Gastrocnemius medialis (tissue), 4 donors: ENCODE measurements at regions not wholly inside any gene's neighbourhood (a gene's known extent, or its start where the extent isn't known, plus 50 kb on each side); places are given as distances from the start of the nearest gene placed in this dataset.

Source experiments
- ATAC-seq, 2 donors: fragments of 150-250 bp; one replicate each; pipeline ENCODE4 v1.9.1; 2016
- DNase-seq, 2 donors: peaks; one replicate each; pipeline ENCODE4 v3.0.0-alpha.2; 2019
- H3K27ac ChIP-seq, 4 donors: fragments of 200-600 bp; sonication (generic); 1 replicate in 1 of 4; 2 replicates in 3 of 4; pipeline ENCODE4 v1.5.1; 2016 to 2018; ENCODE audit warnings: mild to moderate bottlenecking in 2 of 4, moderate library complexity in 1 of 4
- H3K27me3 ChIP-seq, 3 donors: fragments of 200-600 bp; sonication (generic) in 2 of 3; 1 replicate in 1 of 3; 2 replicates in 2 of 3; pipeline versions ENCODE4 v1.5.1 to v1.6.0; 2016 to 2019; ENCODE audit warnings: mild to moderate bottlenecking in 1 of 3, moderate library complexity in 1 of 3
- H3K36me3 ChIP-seq, 2 donors: fragments of 200-600 bp; sonication (generic) in 1 of 2; one replicate each; pipeline ENCODE4 v1.5.1; 2017 to 2018
- H3K4me1 ChIP-seq, 2 donors: fragments of 200-600 bp; sonication (generic) in 1 of 2; one replicate each; pipeline ENCODE4 v1.5.1; 2016 to 2017; ENCODE audit warnings: mild to moderate bottlenecking in 2 of 2
- H3K4me3 ChIP-seq, 4 donors: fragments of 200-600 bp; sonication (generic) in 3 of 4; 1 replicate in 1 of 4; 2 replicates in 3 of 4; pipeline ENCODE4 v1.5.1; 2016 to 2019; ENCODE audit warnings: mild to moderate bottlenecking in 2 of 4
- H3K9me3 ChIP-seq, 3 donors: fragments of 200-600 bp; sonication (generic) in 2 of 3; 1 replicate in 1 of 3; 2 replicates in 2 of 3; pipeline ENCODE4 v1.5.1; 2016 to 2019
- CTCF ChIP-seq, 5 experiments: fragments of 450-650 bp in 3 of 5; fragments of 200-600 bp in 2 of 5; sonication (generic) in 2 of 5; IDR thresholded peaks in 4 of 5; conservative IDR thresholded peaks in 1 of 5; 1 replicate in 4 of 5; 2 replicates in 1 of 5; pipeline ENCODE4 v1.5.1; 2016 to 2019; ENCODE audit warnings: antibody characterized with exemption in 5 of 5, mild to moderate bottlenecking in 3 of 5, moderate library complexity in 3 of 5
- POLR2A ChIP-seq, 2 donors: fragments of 450-650 bp; IDR thresholded peaks; one replicate each; pipeline ENCODE4 v1.6.1; 2017; ENCODE audit warnings: antibody characterized with exemption in 2 of 2, mild to moderate bottlenecking in 2 of 2, moderate library complexity in 2 of 2
- in situ Hi-C, 4 donors: fragments of 200-750 bp; cut with MboI; loops; one replicate each; pipeline versions ENCODE4 v1.15.0 to v1.8.0; 2017; ENCODE audit warnings: low sequenced_read_pairs in 4 of 4
- intact Hi-C: fragments of 100-400 bp; cut with DNase I; formaldehyde crosslinking; loops from one replicate; pipeline ENCODE4 v1.15.1; 2023; ENCODE audit warnings: low total_unique reads

DNA sequence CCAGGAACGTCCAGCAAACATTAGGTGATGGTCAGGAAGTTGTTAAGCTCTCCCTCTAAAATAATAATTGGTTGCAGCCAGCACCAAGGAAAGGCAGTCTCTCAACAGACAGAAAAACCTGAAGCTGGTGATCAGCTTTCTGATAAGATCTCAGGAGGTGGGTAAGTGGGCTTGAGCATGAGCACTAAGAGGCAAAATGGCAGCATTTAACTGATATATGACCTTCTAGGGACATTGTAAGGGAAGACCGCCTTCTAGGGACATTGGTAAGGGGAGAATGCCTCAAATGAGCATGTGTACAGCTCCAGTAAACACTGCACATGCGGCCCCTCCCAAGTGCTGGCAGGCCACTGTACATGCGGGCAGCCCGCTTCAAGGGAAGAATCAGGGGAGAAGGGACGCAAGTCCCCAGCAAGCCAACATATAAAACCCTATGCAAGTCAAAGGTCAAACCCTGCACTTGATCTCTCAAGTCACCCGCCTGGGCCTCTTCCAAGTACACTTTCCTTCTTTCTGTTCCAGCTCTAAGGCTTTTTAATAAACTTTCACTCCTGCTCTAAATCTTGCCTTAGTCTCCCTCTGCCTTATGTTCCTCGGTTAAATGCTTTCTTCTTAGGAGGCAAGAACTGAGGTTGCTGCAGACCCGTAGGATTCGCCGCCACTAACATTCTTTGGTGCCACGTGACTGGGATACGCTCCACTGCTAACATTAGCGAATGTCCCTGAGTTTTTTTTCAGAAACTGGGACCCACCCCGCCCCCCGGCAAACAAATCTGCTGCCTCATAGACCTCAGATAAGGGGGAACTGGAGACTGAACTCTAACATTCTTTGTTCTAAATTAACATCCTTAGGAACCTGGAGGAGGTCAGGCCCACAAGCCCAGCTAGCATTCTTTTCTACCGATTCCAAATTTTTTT is 463.8 kb downstream of the LPIN1 start:
- no peak overlapping the region for H3K27ac ChIP-seq
- no peak for ATAC-seq
- in situ Hi-C loops, result no loop called here

GRCh38 chr2:12211326-12212175 is 465.1 kb downstream of the LPIN1 start:
- no peaks in the 10 kb centered on the region for H3K36me3 ChIP-seq
- no peak overlapping the region for H3K27ac ChIP-seq
- no peaks in the 10 kb centered on the region for H3K4me1 ChIP-seq
- intact Hi-C loops, result no loop called here
- H3K4me3 ChIP-seq, result no peak overlapping the region
- H3K9me3 ChIP-seq, result no peaks in the 10 kb centered on the region
- ATAC-seq (no peak), DNase-seq (no peak)
- in situ Hi-C loops, result no loop called here
- no peaks in the 10 kb centered on the region for H3K27me3 ChIP-seq
- no peak for TF ChIP-seq CTCF (IDR thresholded peaks at IDR 0.05 in 4 of 5, conservative IDR thresholded peaks at IDR 0.05 in 1 of 5)
- no peak for TF ChIP-seq POLR2A (IDR thresholded peaks at IDR 0.05)

More for the DNA sequence above, 463.8 kb downstream of the LPIN1 start:
- Histone ChIP-seq H3K4me1 (no peaks in the 10 kb centered on the region), H3K36me3 (no peaks in the 10 kb centered on the region), H3K27me3 (no peaks in the 10 kb centered on the region), H3K9me3 (no peaks in the 10 kb centered on the region), H3K4me3 (no peak overlapping the region)
- TF ChIP-seq POLR2A (IDR thresholded peaks at IDR 0.05), result no peak
- intact Hi-C loops, result no loop called here
- DNase-seq, result no peak

DNA sequence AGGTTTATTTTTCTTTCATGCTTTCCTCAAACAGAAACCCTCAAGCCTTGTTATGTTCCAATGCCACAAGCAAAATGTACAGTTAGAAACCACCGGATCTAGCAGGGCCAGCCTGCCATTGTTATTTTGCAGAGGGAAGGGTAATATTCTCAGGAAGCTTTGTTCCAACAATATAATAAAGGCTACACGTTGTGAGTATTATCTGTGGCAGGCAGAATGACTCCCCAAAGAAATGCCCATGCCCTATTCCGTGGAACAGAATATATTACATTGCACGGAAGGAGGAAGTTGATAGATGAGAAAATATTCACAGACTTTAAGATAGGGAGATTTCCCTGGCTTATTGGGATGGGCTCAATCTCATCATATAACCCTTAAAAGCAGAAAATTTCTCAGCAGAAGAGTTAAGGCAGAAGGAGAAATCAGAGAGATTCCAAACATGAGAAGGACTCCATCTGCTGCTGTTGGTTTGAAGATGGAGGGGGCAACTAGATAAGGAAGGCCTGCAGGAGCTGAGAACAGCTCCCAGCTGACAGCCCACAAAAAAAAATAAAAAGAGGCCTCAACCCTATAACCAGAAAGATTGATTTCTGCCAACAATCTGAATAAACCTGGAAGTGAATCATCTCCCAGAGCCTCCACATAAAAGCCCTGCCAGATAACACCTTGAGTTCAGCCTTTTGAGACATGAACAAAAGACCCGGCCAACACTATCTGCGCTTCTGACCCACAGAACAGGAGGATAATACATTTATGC is 466.6 kb downstream of the LPIN1 start:
- intact Hi-C loops, result no loop called here
- Histone ChIP-seq H3K9me3 (no peaks in the 10 kb centered on the region), H3K4me1 (no peaks in the 10 kb centered on the region), H3K4me3 (no peak overlapping the region), H3K27me3 (no peaks in the 10 kb centered on the region), H3K27ac (no peak overlapping the region), H3K36me3 (no peaks in the 10 kb centered on the region)
- DNase-seq (no peak), ATAC-seq (no peak)
- in situ Hi-C loops, result no loop called here
- TF ChIP-seq POLR2A (IDR thresholded peaks at IDR 0.05), result no peak
- no peak for TF ChIP-seq CTCF (IDR thresholded peaks at IDR 0.05 in 4 of 5, conservative IDR thresholded peaks at IDR 0.05 in 1 of 5)

DNA sequence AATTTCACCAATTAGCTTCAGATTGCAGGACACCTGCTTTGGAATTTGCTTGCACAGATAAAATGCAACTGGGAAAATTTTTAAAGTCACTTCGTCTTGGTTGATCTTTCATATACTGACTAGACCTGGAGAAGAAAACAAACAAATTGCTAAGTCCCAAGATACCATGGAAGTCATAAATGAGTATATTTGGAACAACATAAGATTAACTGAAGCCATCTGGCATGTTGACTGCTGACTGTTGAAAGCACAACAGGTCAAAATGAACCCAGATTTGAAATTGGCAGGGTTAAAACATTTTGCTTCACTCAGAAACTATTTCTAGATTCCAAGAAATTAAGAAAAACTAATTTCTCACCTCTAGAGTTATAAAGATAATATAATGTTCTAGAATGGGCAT is 470.7 kb downstream of the LPIN1 start:
- H3K4me1 ChIP-seq, result no peaks in the 10 kb centered on the region
- no peaks in the 10 kb centered on the region for H3K27me3 ChIP-seq
- in situ Hi-C loops, result no loop called here
- ATAC-seq, result no peak
- H3K27ac ChIP-seq, result no peak overlapping the region
- intact Hi-C loops, result no loop called here
- DNase-seq, result no peak
- TF ChIP-seq CTCF (IDR thresholded peaks at IDR 0.05 in 4 of 5, conservative IDR thresholded peaks at IDR 0.05 in 1 of 5), result no peak
- no peak for TF ChIP-seq POLR2A (IDR thresholded peaks at IDR 0.05)
- H3K4me3 ChIP-seq, result no peak overlapping the region
- no peaks in the 10 kb centered on the region for H3K9me3 ChIP-seq
- H3K36me3 ChIP-seq, result no peaks in the 10 kb centered on the region
